GM23338 (cell line): ENCODE measurements at regions not wholly inside any gene's neighbourhood (a gene's known extent, or its start where the extent isn't known, plus 50 kb on each side); places are given as distances from the start of the nearest gene placed in this dataset.

Experiments
- CREB1 ChIP-seq: fragments of 250-450 bp; sonication (Bioruptor Pico); IDR thresholded peaks from 2 replicates; pipeline ENCODE4 v1.5.0; 2020; ENCODE audit warnings: low read depth, mild to moderate bottlenecking, moderate library complexity
- EZH2 ChIP-seq: fragments of 200-600 bp; sonication (generic); IDR thresholded peaks from one replicate; pipeline ENCODE4 v1.8.0; 2017; ENCODE audit warnings: antibody characterized with exemption, mild to moderate bottlenecking, low read depth; ENCODE audit not compliant: unreplicated experiment
- EZH2phosphoT487 ChIP-seq: fragments of 200-600 bp; sonication (generic); IDR thresholded peaks from one replicate; pipeline ENCODE4 v1.8.1; 2018; ENCODE audit warnings: antibody characterized with exemption; ENCODE audit not compliant: unreplicated experiment
- JUNB ChIP-seq: IDR thresholded peaks from one replicate; pipeline ENCODE4 v1.6.1; 2016; ENCODE audit warnings: antibody characterized with exemption; ENCODE audit not compliant: unreplicated experiment
- NANOG ChIP-seq: IDR thresholded peaks from 2 replicates; pipeline ENCODE4 v1.6.1; 2016; ENCODE audit warnings: antibody characterized with exemption, borderline replicate concordance
- POLR2AphosphoS5 ChIP-seq: IDR thresholded peaks from 2 replicates; pipeline ENCODE4 v1.6.1; 2016; ENCODE audit warnings: antibody characterized with exemption, low read depth
- STAT1 ChIP-seq: IDR thresholded peaks from one replicate; pipeline ENCODE4 v1.6.1; 2016; ENCODE audit warnings: antibody characterized with exemption; ENCODE audit not compliant: unreplicated experiment
- ZNF114 ChIP-seq: fragments of 250-450 bp; sonication (Bioruptor Pico); IDR thresholded peaks from 2 replicates; pipeline ENCODE4 v1.5.0; 2020; ENCODE audit warnings: mild to moderate bottlenecking, moderate library complexity
- ZNF331 ChIP-seq: fragments of 250-450 bp; sonication (Bioruptor Pico); IDR thresholded peaks from 2 replicates; pipeline ENCODE4 v1.5.0; 2020; ENCODE audit warnings: low read depth, mild to moderate bottlenecking, moderate library complexity
- ZNF462 ChIP-seq: fragments of 250-450 bp; sonication (Bioruptor Pico); IDR thresholded peaks from 2 replicates; pipeline ENCODE4 v1.5.0; 2020; ENCODE audit warnings: mild to moderate bottlenecking, moderate library complexity
- TF ChIP-seq, protein P1 (sequence below), 2 experiments: fragments of 200-600 bp in 1 of 2; sonication (generic) in 1 of 2; conservative IDR thresholded peaks; 2 replicates each; pipeline versions ENCODE4 v1.5.1 to v1.6.1; 2016 to 2017; ENCODE audit warnings: antibody characterized with exemption in 2 of 2, low read depth in 2 of 2, mild to moderate bottlenecking in 2 of 2, moderate library complexity in 1 of 2
- TF ChIP-seq, protein P2 (sequence below): IDR thresholded peaks from one replicate; pipeline ENCODE4 v1.6.1; 2018; ENCODE audit warnings: antibody characterized with exemption; ENCODE audit not compliant: unreplicated experiment
- TF ChIP-seq, protein P3 (sequence below): IDR thresholded peaks from 2 replicates; pipeline ENCODE4 v1.6.1; 2016; ENCODE audit warnings: antibody characterized with exemption

DNA sequence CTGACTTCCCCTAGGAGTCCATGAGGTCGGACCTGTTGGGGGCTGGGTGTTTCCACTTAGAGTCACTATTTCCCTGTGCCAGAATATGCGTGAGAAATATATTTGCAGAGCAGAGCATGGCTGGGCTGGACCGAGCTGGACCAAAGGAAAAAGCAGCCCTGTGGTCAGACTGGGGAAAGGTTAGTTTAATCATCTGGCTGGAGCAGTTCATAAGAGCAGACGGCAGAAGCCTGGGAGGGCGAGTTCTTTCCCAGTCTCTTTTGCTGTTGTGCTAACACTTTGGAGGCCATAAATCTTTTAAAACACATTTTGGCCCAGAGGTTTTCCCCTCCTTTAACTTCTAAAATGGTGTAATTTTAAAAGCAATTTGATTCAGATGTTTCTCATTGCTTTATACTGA is 66.5 kb downstream of the GLI2 start:
- TF ChIP-seq, protein P1, sequence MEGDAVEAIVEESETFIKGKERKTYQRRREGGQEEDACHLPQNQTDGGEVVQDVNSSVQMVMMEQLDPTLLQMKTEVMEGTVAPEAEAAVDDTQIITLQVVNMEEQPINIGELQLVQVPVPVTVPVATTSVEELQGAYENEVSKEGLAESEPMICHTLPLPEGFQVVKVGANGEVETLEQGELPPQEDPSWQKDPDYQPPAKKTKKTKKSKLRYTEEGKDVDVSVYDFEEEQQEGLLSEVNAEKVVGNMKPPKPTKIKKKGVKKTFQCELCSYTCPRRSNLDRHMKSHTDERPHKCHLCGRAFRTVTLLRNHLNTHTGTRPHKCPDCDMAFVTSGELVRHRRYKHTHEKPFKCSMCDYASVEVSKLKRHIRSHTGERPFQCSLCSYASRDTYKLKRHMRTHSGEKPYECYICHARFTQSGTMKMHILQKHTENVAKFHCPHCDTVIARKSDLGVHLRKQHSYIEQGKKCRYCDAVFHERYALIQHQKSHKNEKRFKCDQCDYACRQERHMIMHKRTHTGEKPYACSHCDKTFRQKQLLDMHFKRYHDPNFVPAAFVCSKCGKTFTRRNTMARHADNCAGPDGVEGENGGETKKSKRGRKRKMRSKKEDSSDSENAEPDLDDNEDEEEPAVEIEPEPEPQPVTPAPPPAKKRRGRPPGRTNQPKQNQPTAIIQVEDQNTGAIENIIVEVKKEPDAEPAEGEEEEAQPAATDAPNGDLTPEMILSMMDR (conservative IDR thresholded peaks at IDR 0.05; ENCODE audit: low read depth in 2 of 2), result no peak
- TF ChIP-seq POLR2AphosphoS5 (no peak), STAT1 (no peak), ZNF462 (no peak), EZH2phosphoT487 (no peak), CREB1 (CRISPR knock-in tag) (no peak), EZH2 (no peak), JUNB (no peak), ZNF331 (CRISPR knock-in tag) (no peak), ZNF114 (CRISPR knock-in tag) (no peak), NANOG (no peak)
- TF ChIP-seq, protein P2, sequence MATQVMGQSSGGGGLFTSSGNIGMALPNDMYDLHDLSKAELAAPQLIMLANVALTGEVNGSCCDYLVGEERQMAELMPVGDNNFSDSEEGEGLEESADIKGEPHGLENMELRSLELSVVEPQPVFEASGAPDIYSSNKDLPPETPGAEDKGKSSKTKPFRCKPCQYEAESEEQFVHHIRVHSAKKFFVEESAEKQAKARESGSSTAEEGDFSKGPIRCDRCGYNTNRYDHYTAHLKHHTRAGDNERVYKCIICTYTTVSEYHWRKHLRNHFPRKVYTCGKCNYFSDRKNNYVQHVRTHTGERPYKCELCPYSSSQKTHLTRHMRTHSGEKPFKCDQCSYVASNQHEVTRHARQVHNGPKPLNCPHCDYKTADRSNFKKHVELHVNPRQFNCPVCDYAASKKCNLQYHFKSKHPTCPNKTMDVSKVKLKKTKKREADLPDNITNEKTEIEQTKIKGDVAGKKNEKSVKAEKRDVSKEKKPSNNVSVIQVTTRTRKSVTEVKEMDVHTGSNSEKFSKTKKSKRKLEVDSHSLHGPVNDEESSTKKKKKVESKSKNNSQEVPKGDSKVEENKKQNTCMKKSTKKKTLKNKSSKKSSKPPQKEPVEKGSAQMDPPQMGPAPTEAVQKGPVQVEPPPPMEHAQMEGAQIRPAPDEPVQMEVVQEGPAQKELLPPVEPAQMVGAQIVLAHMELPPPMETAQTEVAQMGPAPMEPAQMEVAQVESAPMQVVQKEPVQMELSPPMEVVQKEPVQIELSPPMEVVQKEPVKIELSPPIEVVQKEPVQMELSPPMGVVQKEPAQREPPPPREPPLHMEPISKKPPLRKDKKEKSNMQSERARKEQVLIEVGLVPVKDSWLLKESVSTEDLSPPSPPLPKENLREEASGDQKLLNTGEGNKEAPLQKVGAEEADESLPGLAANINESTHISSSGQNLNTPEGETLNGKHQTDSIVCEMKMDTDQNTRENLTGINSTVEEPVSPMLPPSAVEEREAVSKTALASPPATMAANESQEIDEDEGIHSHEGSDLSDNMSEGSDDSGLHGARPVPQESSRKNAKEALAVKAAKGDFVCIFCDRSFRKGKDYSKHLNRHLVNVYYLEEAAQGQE, result no peak
- TF ChIP-seq, protein P3, sequence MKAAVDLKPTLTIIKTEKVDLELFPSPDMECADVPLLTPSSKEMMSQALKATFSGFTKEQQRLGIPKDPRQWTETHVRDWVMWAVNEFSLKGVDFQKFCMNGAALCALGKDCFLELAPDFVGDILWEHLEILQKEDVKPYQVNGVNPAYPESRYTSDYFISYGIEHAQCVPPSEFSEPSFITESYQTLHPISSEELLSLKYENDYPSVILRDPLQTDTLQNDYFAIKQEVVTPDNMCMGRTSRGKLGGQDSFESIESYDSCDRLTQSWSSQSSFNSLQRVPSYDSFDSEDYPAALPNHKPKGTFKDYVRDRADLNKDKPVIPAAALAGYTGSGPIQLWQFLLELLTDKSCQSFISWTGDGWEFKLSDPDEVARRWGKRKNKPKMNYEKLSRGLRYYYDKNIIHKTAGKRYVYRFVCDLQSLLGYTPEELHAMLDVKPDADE, result no peak
